Osteoblast (primary cell): ENCODE measurements at regions not wholly inside any gene's neighbourhood (a gene's known extent, or its start where the extent isn't known, plus 50 kb on each side); places are given as distances from the start of the nearest gene placed in this dataset.

Experiments
- DNase-seq: peaks from one replicate; pipeline ENCODE4 v3.0.0; 2011; ENCODE audit warnings: low spot score, mixed read lengths; ENCODE audit not compliant: insufficient read length; ENCODE audit errors: missing footprints
- H2AFZ ChIP-seq: 2 replicates; pipeline ENCODE4 v1.6.0; 2011; ENCODE audit warnings: mild to moderate bottlenecking, low read length
- H3K27ac ChIP-seq: 2 replicates; pipeline ENCODE4 v1.5.1; 2011; ENCODE audit warnings: mild to moderate bottlenecking, low read depth, low read length, moderate library complexity
- H3K27me3 ChIP-seq: 2 replicates; pipeline ENCODE4 v1.6.0; 2012; ENCODE audit warnings: mild to moderate bottlenecking, control low read depth, inconsistent platforms, low read length, moderate library complexity; ENCODE audit not compliant: insufficient read depth
- H3K36me3 ChIP-seq: 2 replicates; pipeline ENCODE4 v1.5.1; 2011; ENCODE audit warnings: mild to moderate bottlenecking, low read length, control low read depth, moderate library complexity; ENCODE audit not compliant: insufficient read depth
- H3K4me1 ChIP-seq: 2 replicates; pipeline ENCODE4 v1.5.1; 2011; ENCODE audit warnings: mild to moderate bottlenecking, low read length, control low read depth, moderate library complexity; ENCODE audit not compliant: insufficient read depth
- H3K4me2 ChIP-seq: 2 replicates; pipeline ENCODE4 v1.6.0; 2011; ENCODE audit warnings: mild to moderate bottlenecking, low read length; ENCODE audit not compliant: insufficient read depth
- H3K4me3 ChIP-seq: fragments of 200-600 bp; sonication (generic); 3 replicates; pipeline ENCODE4 v1.5.1; 2012; ENCODE audit warnings: mild to moderate bottlenecking, low read length, inconsistent platforms; ENCODE audit not compliant: insufficient read depth
- H3K79me2 ChIP-seq: 2 replicates; pipeline ENCODE4 v1.6.0; 2012; ENCODE audit warnings: mild to moderate bottlenecking, low read length, control low read depth, inconsistent platforms; ENCODE audit not compliant: insufficient read depth
- H3K9me3 ChIP-seq: 2 replicates; pipeline ENCODE4 v1.5.1; 2011; ENCODE audit warnings: low read depth, low read length, control low read depth
- H4K20me1 ChIP-seq: 2 replicates; pipeline ENCODE4 v1.6.0; 2012; ENCODE audit warnings: mild to moderate bottlenecking, low read length, control low read depth; ENCODE audit not compliant: insufficient read depth
- TF ChIP-seq, protein P1 (sequence below): IDR thresholded peaks from 2 replicates; pipeline ENCODE4 v1.5.1; 2011; ENCODE audit warnings: mild to moderate bottlenecking, low read depth, low read length, moderate library complexity; ENCODE audit errors: extremely low read depth

- Histone ChIP-seq H3K4me2 (peak overlapping the region; percentile 84), H2AFZ (no peak overlapping the region), H3K27ac (peak overlapping the region; percentile 100), H4K20me1 (no peaks in the 10 kb centered on the region), H3K79me2 (no peaks in the 10 kb centered on the region), H3K27me3 (no peaks in the 10 kb centered on the region), H3K4me3 (peak overlapping the region; percentile 58), H3K9me3 (no peaks in the 10 kb centered on the region), H3K36me3 (no peaks in the 10 kb centered on the region), H3K4me1 (peaks cover 69% of the 10 kb centered on the region)
- DNase-seq = no peak
- TF ChIP-seq, protein P1, sequence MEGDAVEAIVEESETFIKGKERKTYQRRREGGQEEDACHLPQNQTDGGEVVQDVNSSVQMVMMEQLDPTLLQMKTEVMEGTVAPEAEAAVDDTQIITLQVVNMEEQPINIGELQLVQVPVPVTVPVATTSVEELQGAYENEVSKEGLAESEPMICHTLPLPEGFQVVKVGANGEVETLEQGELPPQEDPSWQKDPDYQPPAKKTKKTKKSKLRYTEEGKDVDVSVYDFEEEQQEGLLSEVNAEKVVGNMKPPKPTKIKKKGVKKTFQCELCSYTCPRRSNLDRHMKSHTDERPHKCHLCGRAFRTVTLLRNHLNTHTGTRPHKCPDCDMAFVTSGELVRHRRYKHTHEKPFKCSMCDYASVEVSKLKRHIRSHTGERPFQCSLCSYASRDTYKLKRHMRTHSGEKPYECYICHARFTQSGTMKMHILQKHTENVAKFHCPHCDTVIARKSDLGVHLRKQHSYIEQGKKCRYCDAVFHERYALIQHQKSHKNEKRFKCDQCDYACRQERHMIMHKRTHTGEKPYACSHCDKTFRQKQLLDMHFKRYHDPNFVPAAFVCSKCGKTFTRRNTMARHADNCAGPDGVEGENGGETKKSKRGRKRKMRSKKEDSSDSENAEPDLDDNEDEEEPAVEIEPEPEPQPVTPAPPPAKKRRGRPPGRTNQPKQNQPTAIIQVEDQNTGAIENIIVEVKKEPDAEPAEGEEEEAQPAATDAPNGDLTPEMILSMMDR = no peak
These were observed 458.6 kb upstream of the KLF6 start for GRCh38 chr10:4243651-4244050.

DNA sequence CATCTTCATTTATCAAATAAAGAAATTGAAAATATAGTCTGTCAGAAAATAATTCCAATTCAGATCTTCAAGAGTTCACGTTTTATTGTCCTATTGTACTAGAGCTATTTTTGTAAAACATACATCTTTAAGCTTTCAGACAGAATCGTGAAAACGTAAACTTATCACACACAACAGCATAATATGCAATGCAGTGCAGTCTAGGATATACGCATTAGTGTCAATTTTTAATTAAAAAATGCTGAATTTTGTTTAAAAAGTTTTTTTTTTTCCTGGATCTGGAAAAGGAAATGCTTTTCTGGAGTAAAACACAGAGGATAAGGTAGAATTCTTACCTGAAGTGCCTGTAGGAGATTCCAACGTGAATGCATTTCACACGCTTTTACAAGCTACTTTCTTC lies 458.2 kb upstream of the KLF6 start:
- no peak for DNase-seq
- H3K36me3 ChIP-seq = no peaks in the 10 kb centered on the region
- H4K20me1 ChIP-seq = no peaks in the 10 kb centered on the region
- no peaks in the 10 kb centered on the region for H3K27me3 ChIP-seq
- TF ChIP-seq, protein P1 = no peak
- peak overlapping the region; percentile 84 for H3K4me2 ChIP-seq
- no peaks in the 10 kb centered on the region for H3K9me3 ChIP-seq
- no peaks in the 10 kb centered on the region for H3K79me2 ChIP-seq
- H3K4me1 ChIP-seq = peaks cover 69% of the 10 kb centered on the region
- peak overlapping the region; percentile 58 for H3K4me3 ChIP-seq
- no peak overlapping the region for H2AFZ ChIP-seq
- H3K27ac ChIP-seq = peak overlapping the region; percentile 100

GRCh38 chr10:4242561-4243035 lies 457.6 kb upstream of the KLF6 start:
- H3K79me2 ChIP-seq = no peaks in the 10 kb centered on the region
- TF ChIP-seq, protein P1 = no peak
- H3K4me1 ChIP-seq = peaks cover 68% of the 10 kb centered on the region
- H3K9me3 ChIP-seq = no peaks in the 10 kb centered on the region
- no peak overlapping the region for H2AFZ ChIP-seq
- H3K27me3 ChIP-seq = no peaks in the 10 kb centered on the region
- no peak for DNase-seq
- H3K4me2 ChIP-seq = peak overlapping the region; percentile 84
- no peaks in the 10 kb centered on the region for H3K36me3 ChIP-seq
- peak overlapping the region; percentile 100 for H3K27ac ChIP-seq
- no peaks in the 10 kb centered on the region for H4K20me1 ChIP-seq
- H3K4me3 ChIP-seq = peak overlapping the region; percentile 58

DNA sequence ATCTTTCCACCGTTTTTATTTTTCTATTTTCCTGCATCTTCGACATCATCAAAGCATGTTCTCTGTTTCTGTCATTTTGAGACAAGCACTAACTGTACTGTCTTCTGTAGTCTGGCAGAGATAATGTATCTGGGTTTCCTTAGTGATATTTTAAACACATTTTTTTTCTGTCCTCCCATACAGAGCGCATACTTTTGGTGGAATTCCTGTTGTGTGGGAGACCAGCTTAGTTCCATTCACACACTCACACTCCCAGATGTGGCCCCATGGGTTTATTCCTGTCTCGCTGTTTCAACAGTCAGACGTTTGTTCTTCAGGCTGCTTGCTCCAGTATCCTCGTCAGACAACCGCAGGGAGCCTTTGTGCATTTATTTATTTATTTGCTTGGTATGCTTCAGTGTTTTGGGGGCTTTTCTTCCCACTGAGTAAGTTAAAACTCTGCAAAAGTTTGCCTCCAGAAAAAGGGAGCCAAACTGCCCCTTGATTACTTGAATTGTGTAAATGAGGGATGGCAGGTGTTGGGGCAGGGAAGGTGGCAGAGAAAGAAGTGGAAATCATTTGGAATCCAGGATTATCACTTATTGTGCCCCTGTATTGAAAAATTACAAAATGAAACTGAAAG lies 456.8 kb upstream of the KLF6 start:
- peak overlapping the region; percentile 84 for H3K4me2 ChIP-seq
- H3K79me2 ChIP-seq = no peaks in the 10 kb centered on the region
- H3K27ac ChIP-seq = peak overlapping the region; percentile 100
- peak overlapping the region; percentile 58 for H3K4me3 ChIP-seq
- H3K4me1 ChIP-seq = peaks cover 61% of the 10 kb centered on the region
- TF ChIP-seq, protein P1 = no peak
- no peaks in the 10 kb centered on the region for H3K27me3 ChIP-seq
- no peak overlapping the region for H2AFZ ChIP-seq
- no peaks in the 10 kb centered on the region for H3K36me3 ChIP-seq
- no peaks in the 10 kb centered on the region for H3K9me3 ChIP-seq
- no peaks in the 10 kb centered on the region for H4K20me1 ChIP-seq
- peak; percentile 70 for DNase-seq
